Lower lobe of right lung (tissue), 2 donors: ENCODE measurements at regions not wholly inside any gene's neighbourhood (a gene's known extent, or its start where the extent isn't known, plus 50 kb on each side); places are given as distances from the start of the nearest gene placed in this dataset.

ENCODE experiments used
- ATAC-seq, 2 donors: fragments of 200-7000 bp; cut with Tn5 transposase; one replicate each; pipeline ENCODE4 v1.9.1; 2020 to 2022; ENCODE audit warnings: mild to moderate bottlenecking in 2 of 2, moderate library complexity in 2 of 2
- DNase-seq: peaks from one replicate; pipeline ENCODE4 v3.0.0-alpha.2; 2020
- H3K27ac ChIP-seq: fragments of 200-600 bp; one replicate; pipeline ENCODE4 v1.8.0; 2022
- H3K27me3 ChIP-seq: fragments of 200-600 bp; one replicate; pipeline ENCODE4 v1.8.0; 2022; ENCODE audit warnings: low read depth
- H3K36me3 ChIP-seq: fragments of 200-600 bp; one replicate; pipeline ENCODE4 v1.8.0; 2022; ENCODE audit warnings: mild to moderate bottlenecking
- H3K4me1 ChIP-seq: fragments of 200-600 bp; one replicate; pipeline ENCODE4 v1.8.0; 2022
- H3K4me3 ChIP-seq: fragments of 200-600 bp; one replicate; pipeline ENCODE4 v1.8.0; 2022; ENCODE audit warnings: mild to moderate bottlenecking
- H3K9me3 ChIP-seq: fragments of 200-600 bp; one replicate; pipeline ENCODE4 v1.8.0; 2022
- CTCF ChIP-seq: fragments of 200-600 bp; IDR thresholded peaks from one replicate; pipeline ENCODE4 v1.8.0; 2022; ENCODE audit warnings: antibody characterized with exemption, mild to moderate bottlenecking
- intact Hi-C: fragments of 100-400 bp; cut with DNase I; formaldehyde crosslinking; loops from one replicate; pipeline ENCODE4 v1.11.0; 2022
- donor health status: DM: no; HTN: yes; CAD: no; lungs with severe emphysema.

GRCh38 chr10:2303169-2303568 is 565.8 kb upstream of the ADARB2 start:
- Histone ChIP-seq H3K36me3 (no peaks in the 10 kb centered on the region), H3K4me1 (no peaks in the 10 kb centered on the region), H3K27me3 (no peaks in the 10 kb centered on the region), H3K4me3 (no peak overlapping the region), H3K27ac (no peak overlapping the region), H3K9me3 (no peaks in the 10 kb centered on the region)
- DNase-seq (no peak), ATAC-seq (no peak)
- no peak for TF ChIP-seq CTCF
- intact Hi-C loops: no loop called here

GRCh38 chr10:2301227-2301626 is 563.9 kb upstream of the ADARB2 start:
- Histone ChIP-seq H3K4me1 (no peaks in the 10 kb centered on the region), H3K27me3 (no peaks in the 10 kb centered on the region), H3K4me3 (no peak overlapping the region), H3K9me3 (no peaks in the 10 kb centered on the region), H3K36me3 (no peaks in the 10 kb centered on the region), H3K27ac (no peak overlapping the region)
- ATAC-seq (no peak), DNase-seq (no peak)
- no peak for TF ChIP-seq CTCF
- intact Hi-C loops: no loop called here

- ATAC-seq: no peak
Measured at GRCh38 chr10:2300231-2300630, 562.9 kb upstream of the ADARB2 start.

GRCh38 chr10:2296179-2296891 is 559.0 kb upstream of the ADARB2 start:
- Histone ChIP-seq H3K4me1 (no peaks in the 10 kb centered on the region), H3K27me3 (no peaks in the 10 kb centered on the region), H3K36me3 (no peaks in the 10 kb centered on the region), H3K9me3 (no peaks in the 10 kb centered on the region), H3K4me3 (no peak overlapping the region), H3K27ac (no peak overlapping the region)
- no peak for TF ChIP-seq CTCF
- intact Hi-C loops: no loop called here
- ATAC-seq (no peak), DNase-seq (no peak)

More at GRCh38 chr10:2300231-2300630, 562.9 kb upstream of the ADARB2 start:
- Histone ChIP-seq H3K4me3 (no peak overlapping the region), H3K36me3 (no peaks in the 10 kb centered on the region), H3K9me3 (no peaks in the 10 kb centered on the region), H3K4me1 (no peaks in the 10 kb centered on the region), H3K27me3 (no peaks in the 10 kb centered on the region), H3K27ac (no peak overlapping the region)
- TF ChIP-seq CTCF: no peak
- no peak for DNase-seq
- intact Hi-C loops: no loop called here

- intact Hi-C loops: no loop called here
- DNase-seq (no peak), ATAC-seq (no peak)
- no peak for TF ChIP-seq CTCF
- Histone ChIP-seq H3K27me3 (no peaks in the 10 kb centered on the region), H3K36me3 (no peaks in the 10 kb centered on the region), H3K4me1 (no peaks in the 10 kb centered on the region), H3K4me3 (no peak overlapping the region), H3K27ac (no peak overlapping the region), H3K9me3 (no peaks in the 10 kb centered on the region)
Measured at GRCh38 chr10:2294739-2295138, 557.4 kb upstream of the ADARB2 start.
